DMS53 treated with DMSO at 0.1 percent for 48 hours (cell line): ENCODE measurements at regions not wholly inside any gene's neighbourhood (a gene's known extent, or its start where the extent isn't known, plus 50 kb on each side); places are given as distances from the start of the nearest gene placed in this dataset.

ENCODE experiments used
- DNase-seq: peaks from one replicate; lab custom pipeline; 2025; ENCODE audit not compliant: unreplicated experiment; lab: John Stamatoyannopoulos, UW

- DNase-seq, result no peak
These were observed 53.0 kb upstream of the ANKEF1 start for GRCh38 chr20:9981829-9982228.

- DNase-seq, result peak; percentile 80
These were observed 56.3 kb upstream of the ANKEF1 start for GRCh38 chr20:9978397-9979004.

- no peak for DNase-seq
These were observed 57.2 kb upstream of the ANKEF1 start for GRCh38 chr20:9977629-9978028.

GRCh38 chr20:9974324-9974723 is 60.5 kb upstream of the ANKEF1 start:
- DNase-seq, result no peak

DNA sequence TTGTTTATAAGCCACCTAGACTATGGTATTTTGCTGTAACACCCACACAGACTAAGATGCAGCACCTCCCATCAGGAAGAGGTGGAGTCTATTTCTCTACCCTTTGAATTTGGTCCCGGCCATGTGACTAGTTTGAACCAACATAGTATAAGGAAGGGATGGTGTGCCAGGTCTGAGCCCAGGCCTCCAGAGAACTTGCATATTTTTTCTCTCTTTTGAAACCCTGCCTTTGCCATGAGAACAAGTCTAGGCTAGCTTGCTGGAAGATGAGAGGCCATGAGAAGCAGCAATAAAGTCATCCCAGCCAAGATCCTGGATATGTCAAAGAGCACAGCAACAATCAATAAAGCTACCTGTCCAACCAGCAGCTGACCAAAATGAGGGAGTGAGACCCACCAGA is 63.0 kb upstream of the ANKEF1 start:
- DNase-seq, result no peak

DNA sequence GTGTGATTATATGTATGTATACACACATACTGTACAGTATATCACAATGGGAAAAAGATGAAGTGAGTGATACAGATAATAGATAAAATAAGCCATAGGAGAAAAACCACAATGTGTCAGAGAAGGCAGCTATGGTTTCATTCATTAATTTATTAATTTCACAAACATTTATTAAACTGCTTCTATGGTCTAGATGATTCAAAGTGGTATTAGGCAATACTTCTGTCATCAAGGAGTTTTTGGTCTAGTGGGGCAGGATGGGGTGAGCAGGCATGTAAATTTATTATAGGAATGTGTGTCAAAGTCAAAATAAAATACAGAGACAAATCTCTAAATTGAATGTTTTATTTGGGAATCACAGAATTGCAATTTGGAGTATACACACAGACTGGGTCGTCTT is 65.2 kb upstream of the ANKEF1 start:
- no peak for DNase-seq

GRCh38 chr20:9968015-9968414 is 66.8 kb upstream of the ANKEF1 start:
- DNase-seq, result no peak

DNA sequence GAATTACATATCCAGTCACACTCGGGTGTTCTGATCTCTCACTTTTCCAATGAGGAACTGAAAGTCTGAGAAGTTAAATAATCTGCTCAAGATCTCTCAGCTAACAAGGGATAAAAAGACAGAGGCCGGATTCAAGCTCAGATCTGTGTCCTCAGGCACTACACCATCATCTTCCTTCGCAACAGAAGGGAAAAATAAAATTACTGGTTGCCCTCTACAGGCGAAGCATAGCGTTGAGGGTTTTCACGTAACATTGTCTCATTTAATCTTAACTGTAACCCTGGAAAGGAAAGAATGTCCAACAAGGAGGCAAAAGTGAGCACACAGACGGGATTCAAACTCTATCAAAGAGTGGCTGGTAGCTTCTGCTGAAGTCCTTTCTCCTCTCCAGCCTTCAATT is 67.8 kb upstream of the ANKEF1 start:
- no peak for DNase-seq

- DNase-seq, result no peak
These were observed 71.8 kb upstream of the ANKEF1 start for GRCh38 chr20:9963029-9963428.

GRCh38 chr20:9958693-9959092 is 76.1 kb upstream of the ANKEF1 start:
- DNase-seq, result no peak

DNA sequence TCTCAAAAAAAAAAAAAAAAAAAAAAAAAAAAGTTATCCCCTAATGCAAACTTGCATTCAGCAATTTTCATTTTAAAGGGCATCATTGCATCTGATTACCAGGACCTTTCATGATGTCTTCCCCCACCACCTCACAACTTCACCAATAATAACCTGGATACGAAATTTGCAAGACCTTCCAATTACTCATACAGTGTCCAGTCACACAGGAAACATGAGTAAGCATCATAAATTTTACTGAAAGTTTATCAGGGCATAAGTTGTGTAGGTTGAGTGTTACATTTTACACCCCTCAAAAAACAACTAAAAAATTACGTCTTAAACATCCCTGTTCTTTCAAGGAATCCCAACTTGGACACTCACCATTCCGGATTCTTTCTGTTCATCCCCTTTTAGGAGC is 79.1 kb upstream of the ANKEF1 start:
- no peak for DNase-seq

GRCh38 chr20:9949563-9949962 is 85.2 kb upstream of the ANKEF1 start:
- DNase-seq, result no peak

DNA sequence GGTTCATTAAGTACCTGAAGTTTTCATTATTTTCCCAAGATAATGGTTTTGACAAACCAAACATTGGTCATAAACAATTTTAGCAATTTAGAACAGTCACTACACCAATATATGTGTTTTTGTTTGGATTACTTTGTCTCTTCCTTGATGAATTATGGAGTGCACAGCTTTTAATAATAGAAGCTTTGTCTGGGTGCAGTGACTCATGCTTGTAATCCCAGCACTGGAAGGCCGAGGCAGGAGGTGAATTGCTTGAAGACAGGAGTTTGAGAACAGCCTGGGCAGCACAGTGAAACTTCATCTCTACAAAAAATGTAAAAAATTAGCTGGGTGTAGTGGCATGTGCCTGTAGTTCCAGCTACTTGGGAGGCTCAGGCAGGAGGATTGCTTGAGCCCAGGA is 89.4 kb upstream of the ANKEF1 start:
- no peak for DNase-seq

DNA sequence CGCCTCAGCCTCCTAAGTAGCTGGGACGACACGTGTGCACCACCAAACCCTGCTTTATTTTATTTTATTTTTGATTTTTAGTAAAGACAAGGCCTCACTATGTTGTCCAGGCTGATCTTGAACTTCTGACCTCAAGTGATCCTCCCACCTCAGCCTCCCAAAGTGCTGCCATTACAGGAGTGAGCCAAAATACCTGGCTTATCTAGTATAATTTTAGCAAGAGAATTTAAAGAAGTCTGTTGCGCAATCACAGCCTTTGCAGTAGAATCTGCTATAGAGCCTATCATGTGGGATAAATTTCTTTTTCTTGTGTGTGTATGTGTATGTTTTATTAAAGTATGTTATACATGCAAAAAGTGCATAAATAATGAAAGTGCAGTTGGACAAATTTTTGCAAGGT is 92.1 kb upstream of the ANKEF1 start:
- no peak for DNase-seq

- no peak for DNase-seq
These were observed 94.5 kb upstream of the ANKEF1 start for GRCh38 chr20:9940329-9940728.

GRCh38 chr20:9939231-9939630 is 95.6 kb upstream of the ANKEF1 start:
- no peak for DNase-seq

DNA sequence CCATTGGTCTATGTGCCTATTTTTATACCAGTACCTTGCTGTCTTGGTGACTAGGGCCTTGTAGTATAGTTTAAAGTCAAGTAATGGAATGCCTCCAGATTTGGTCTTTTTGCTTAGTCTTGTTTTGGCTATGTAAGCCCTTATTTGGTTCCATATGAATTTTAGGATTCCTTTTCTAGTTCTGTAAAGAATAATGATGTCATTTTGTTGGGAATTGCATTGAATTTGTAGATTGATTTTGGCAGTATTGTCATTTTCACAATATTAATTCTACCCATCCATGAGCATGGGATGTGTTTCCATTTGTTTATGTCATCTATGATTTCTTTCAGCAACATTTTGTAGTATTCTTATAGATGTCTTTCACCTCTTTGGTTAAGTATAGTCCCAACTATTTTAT is 96.4 kb upstream of the PAK5 start:
- no peak for DNase-seq

DNA sequence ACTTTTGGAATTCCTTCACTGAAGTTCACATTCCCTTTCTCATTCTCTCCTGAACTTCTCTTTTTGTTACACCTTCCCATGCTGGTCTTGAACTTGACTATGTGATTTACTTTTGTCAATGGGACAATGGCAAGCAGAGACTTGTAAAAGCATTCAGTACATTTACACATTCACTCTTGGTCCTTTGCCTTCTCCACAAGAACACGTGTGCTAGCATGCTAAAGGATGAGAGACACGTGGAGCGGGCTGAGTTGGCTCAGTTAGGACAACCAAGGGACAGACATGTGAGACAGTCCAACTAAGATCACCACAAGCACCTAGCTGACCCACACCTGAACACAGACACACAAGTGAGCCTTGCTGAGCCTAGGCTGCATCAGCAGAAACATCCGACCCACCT is 91.3 kb upstream of the PAK5 start:
- DNase-seq, result no peak

DNA sequence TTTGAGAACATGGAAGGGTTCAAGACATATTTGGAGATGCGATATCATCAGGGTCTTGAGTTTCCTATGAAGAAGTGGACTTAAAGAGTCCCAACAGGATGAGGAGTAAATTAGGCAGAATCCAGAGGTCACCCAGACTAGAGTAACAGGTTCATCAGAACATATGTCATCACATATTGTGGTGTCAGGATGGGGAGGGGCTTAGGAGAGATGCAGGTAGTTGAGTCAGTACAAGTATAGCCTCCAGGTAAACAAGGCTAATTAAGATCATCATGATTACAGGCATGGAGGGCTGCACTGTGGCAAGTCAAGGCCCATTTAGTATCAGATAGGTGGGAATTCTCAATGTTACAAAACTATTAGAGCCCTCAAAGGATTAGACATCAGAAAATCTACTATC is 90.1 kb upstream of the PAK5 start:
- DNase-seq, result no peak

- DNase-seq, result no peak
These were observed 89.4 kb upstream of the PAK5 start for GRCh38 chr20:9928281-9928737.

GRCh38 chr20:9927224-9927623 is 88.3 kb upstream of the PAK5 start:
- no peak for DNase-seq

DNA sequence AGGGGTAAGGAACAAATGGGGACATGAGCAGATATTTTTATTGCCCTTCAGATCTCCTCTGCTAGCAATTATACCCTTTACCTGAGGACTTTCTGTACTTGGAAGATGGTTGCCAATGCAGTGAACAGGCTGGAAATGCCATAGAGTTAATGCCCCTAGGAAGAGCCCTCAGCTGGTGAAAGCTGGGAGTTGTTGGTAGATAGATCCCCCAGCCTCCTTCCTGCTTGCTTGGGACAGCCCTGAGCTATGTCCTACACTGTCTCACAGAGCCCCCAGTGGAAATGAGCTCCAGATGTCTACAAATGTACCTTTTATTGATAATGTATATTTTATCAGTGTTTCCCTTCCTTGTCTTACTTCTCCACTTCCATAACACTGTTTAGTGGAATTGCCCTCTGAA is 87.6 kb upstream of the PAK5 start:
- DNase-seq, result no peak

DNA sequence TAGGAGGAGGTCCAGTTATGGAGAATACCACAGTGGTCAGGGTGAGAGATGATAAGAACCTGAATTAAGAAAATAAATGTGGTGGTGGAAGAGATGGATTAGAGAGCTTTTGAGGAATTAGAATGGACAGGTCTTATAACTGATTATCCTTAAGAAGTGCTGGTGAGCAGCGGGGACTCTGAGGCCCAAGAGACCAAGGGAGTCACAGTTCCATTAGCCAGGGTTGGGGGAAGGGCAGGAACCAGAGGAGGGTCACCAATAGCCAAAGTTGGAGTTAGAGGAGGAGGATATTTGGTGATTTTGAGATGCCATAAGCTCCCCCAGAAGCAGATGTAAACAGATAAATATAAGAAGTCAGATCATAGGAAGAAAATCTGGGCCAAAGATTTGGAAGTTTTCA is 87.1 kb upstream of the PAK5 start:
- no peak for DNase-seq

DNA sequence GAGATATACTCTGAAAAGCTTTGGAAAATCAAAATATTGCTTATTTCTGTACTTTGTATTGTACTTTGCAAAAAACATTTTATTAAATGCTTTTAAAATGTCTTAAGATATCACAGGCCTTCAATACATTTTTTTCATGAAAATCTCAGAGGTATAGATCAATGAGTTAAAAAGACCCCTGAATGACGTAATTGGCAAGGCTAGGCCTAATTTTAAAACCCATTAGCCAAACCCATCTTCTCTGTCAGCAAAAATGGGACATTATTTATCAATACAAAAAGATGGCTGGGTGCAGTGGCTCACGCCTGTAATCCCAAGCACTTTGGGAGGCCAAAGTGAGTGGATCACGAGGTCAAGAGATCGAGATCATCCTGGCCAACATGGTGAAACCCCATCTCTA is 84.8 kb upstream of the PAK5 start:
- no peak for DNase-seq
